ENCODE measurements at regions not wholly inside any gene's neighbourhood (a gene's known extent, or its start where the extent isn't known, plus 50 kb on each side); places are given as distances from the start of the nearest gene placed in this dataset.

GRCh38 chr2:183709829-183710228 is 585.6 kb downstream of the NUP35 start:
- no peaks in the 10 kb centered on the region for H3K27me3 Mint-ChIP-seq
- H3K9me3 Mint-ChIP-seq: no peaks in the 10 kb centered on the region
- TF ChIP-seq, protein P1, sequence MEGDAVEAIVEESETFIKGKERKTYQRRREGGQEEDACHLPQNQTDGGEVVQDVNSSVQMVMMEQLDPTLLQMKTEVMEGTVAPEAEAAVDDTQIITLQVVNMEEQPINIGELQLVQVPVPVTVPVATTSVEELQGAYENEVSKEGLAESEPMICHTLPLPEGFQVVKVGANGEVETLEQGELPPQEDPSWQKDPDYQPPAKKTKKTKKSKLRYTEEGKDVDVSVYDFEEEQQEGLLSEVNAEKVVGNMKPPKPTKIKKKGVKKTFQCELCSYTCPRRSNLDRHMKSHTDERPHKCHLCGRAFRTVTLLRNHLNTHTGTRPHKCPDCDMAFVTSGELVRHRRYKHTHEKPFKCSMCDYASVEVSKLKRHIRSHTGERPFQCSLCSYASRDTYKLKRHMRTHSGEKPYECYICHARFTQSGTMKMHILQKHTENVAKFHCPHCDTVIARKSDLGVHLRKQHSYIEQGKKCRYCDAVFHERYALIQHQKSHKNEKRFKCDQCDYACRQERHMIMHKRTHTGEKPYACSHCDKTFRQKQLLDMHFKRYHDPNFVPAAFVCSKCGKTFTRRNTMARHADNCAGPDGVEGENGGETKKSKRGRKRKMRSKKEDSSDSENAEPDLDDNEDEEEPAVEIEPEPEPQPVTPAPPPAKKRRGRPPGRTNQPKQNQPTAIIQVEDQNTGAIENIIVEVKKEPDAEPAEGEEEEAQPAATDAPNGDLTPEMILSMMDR (conservative IDR thresholded peaks at IDR 0.05): peak; percentile 15
- no peaks in the 10 kb centered on the region for H3K4me1 Mint-ChIP-seq (ENCODE audit: unreplicated experiment)
- DNase-seq (ENCODE audit: extremely low spot score, unreplicated experiment): no peak
- H3K27ac Mint-ChIP-seq: no peak overlapping the region
- no peaks in the 10 kb centered on the region for H3K36me3 Mint-ChIP-seq
- H3K4me3 Mint-ChIP-seq: no peak overlapping the region

DNA sequence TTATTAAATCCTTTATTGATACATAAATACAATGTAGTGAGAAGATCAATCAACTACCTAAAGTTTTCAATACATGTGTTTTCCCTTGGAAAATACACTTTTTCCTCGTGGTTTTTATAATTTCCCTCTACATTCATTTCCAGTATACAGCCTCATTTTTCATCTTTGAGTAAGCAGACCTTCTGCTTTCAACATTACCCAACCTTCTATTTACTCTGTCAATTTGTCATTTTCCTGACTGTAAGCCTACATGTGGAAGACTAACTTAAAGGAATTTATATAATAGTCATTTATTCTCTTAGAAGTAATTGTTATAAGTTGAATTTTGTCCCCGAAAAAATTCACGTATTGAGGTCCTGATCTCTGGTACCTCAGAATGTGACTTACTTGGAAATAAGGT is 594.0 kb downstream of the NUP35 start:
- H3K27ac Mint-ChIP-seq: no peak overlapping the region
- no peaks in the 10 kb centered on the region for H3K36me3 Mint-ChIP-seq
- TF ChIP-seq, protein P1 (conservative IDR thresholded peaks at IDR 0.05): no peak
- no peak overlapping the region for H3K4me3 Mint-ChIP-seq
- H3K27me3 Mint-ChIP-seq: no peaks in the 10 kb centered on the region
- no peak for DNase-seq (ENCODE audit: extremely low spot score, unreplicated experiment)
- H3K9me3 Mint-ChIP-seq: no peaks in the 10 kb centered on the region
- no peaks in the 10 kb centered on the region for H3K4me1 Mint-ChIP-seq (ENCODE audit: unreplicated experiment)

DNA sequence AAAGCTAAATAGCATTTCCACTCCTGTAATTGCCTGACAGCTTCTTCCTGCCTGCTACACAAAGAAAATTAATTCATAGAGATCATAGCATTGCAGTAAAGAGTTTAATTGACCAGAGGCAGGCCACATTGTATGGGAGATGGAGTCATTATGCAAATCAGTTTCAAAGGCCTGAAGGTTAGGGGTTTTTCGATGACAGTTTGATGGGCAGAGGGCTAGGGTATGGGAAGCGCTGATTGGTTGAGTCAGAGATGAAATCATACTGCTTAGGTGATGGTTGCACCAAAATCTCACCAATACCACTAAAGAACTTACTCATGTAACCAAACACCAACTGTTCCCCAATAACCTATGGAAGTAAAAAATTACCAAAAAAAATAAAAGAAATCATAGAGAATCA is 599.0 kb downstream of the NUP35 start:
- Mint-ChIP-seq H3K4me3 (no peak overlapping the region), H3K27me3 (no peaks in the 10 kb centered on the region), H3K27ac (no peak overlapping the region), H3K4me1 (ENCODE audit: unreplicated experiment) (no peaks in the 10 kb centered on the region), H3K36me3 (no peaks in the 10 kb centered on the region), H3K9me3 (no peaks in the 10 kb centered on the region)
- no peak for DNase-seq (ENCODE audit: extremely low spot score, unreplicated experiment)
- TF ChIP-seq, protein P1 (conservative IDR thresholded peaks at IDR 0.05): no peak

DNA sequence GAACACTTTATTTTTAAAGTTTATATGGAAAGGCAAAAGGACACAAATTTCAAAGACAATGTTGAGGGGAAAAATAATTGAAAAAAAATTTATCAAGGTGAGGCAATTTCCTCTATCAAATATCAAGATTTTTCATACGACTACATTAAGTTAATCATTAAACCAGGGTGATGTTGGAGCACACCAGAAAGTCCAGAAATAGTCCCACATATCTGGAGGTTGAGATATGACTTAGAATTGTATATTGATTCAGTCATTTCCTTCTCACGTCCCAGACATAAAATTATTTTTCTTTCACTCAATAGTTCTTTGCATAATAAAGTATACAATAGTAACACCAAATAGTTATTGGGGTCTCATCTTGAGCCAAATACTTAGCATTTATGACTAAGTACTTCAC is 605.1 kb downstream of the NUP35 start:
- Mint-ChIP-seq H3K27ac (no peak overlapping the region), H3K27me3 (no peaks in the 10 kb centered on the region), H3K9me3 (no peaks in the 10 kb centered on the region), H3K4me3 (no peak overlapping the region), H3K4me1 (ENCODE audit: unreplicated experiment) (no peaks in the 10 kb centered on the region), H3K36me3 (no peaks in the 10 kb centered on the region)
- no peak for DNase-seq (ENCODE audit: extremely low spot score, unreplicated experiment)
- TF ChIP-seq, protein P1 (conservative IDR thresholded peaks at IDR 0.05): no peak

GRCh38 chr2:183740241-183740640 is 616.0 kb downstream of the NUP35 start:
- Mint-ChIP-seq H3K36me3 (no peaks in the 10 kb centered on the region), H3K27ac (no peak overlapping the region), H3K9me3 (no peaks in the 10 kb centered on the region), H3K4me1 (ENCODE audit: unreplicated experiment) (no peaks in the 10 kb centered on the region), H3K27me3 (no peaks in the 10 kb centered on the region), H3K4me3 (no peak overlapping the region)
- TF ChIP-seq, protein P1 (conservative IDR thresholded peaks at IDR 0.05): no peak
- DNase-seq (ENCODE audit: extremely low spot score, unreplicated experiment): no peak

GRCh38 chr2:183752571-183752970 is 628.3 kb downstream of the NUP35 start:
- TF ChIP-seq, protein P1 (conservative IDR thresholded peaks at IDR 0.05): no peak
- H3K36me3 Mint-ChIP-seq: no peaks in the 10 kb centered on the region
- DNase-seq (ENCODE audit: extremely low spot score, unreplicated experiment): no peak
- H3K4me1 Mint-ChIP-seq (ENCODE audit: unreplicated experiment): no peaks in the 10 kb centered on the region
- no peak overlapping the region for H3K4me3 Mint-ChIP-seq
- no peaks in the 10 kb centered on the region for H3K27me3 Mint-ChIP-seq
- no peaks in the 10 kb centered on the region for H3K9me3 Mint-ChIP-seq
- H3K27ac Mint-ChIP-seq: no peak overlapping the region

Data from type B pancreatic cell (in vitro differentiated cells).